Tibial nerve (tissue), 4 donors: ENCODE measurements at regions not wholly inside any gene's neighbourhood (a gene's known extent, or its start where the extent isn't known, plus 50 kb on each side); places are given as distances from the start of the nearest gene placed in this dataset.

Source experiments
- DNase-seq, 2 donors: peaks; one replicate each; pipeline ENCODE4 v3.0.0-alpha.2; 2019; ENCODE audit warnings: low spot score in 2 of 2
- H3K27ac ChIP-seq, 4 donors: fragments of 200-600 bp; sonication (generic) in 3 of 4; one replicate each; pipeline ENCODE4 v1.5.1; 2017 to 2019; ENCODE audit warnings: mild to moderate bottlenecking in 1 of 4
- H3K27me3 ChIP-seq, 2 donors: fragments of 200-600 bp; sonication (generic) in 1 of 2; one replicate each; pipeline versions ENCODE4 v1.5.1 to v1.6.0; 2017 to 2019
- H3K36me3 ChIP-seq, 3 donors: fragments of 200-600 bp; sonication (generic); one replicate each; pipeline ENCODE4 v1.5.1; 2018 to 2019
- H3K4me1 ChIP-seq, 4 donors: fragments of 200-600 bp; sonication (generic) in 3 of 4; one replicate each; pipeline ENCODE4 v1.5.1; 2017 to 2019
- H3K4me3 ChIP-seq, 4 donors: fragments of 200-600 bp; sonication (generic) in 3 of 4; one replicate each; pipeline ENCODE4 v1.5.1; 2017 to 2019; ENCODE audit warnings: mild to moderate bottlenecking in 1 of 4, moderate library complexity in 1 of 4
- H3K9me3 ChIP-seq, 4 donors: fragments of 200-600 bp; sonication (generic) in 3 of 4; one replicate each; pipeline ENCODE4 v1.5.1; 2017 to 2019
- EP300 ChIP-seq, 2 donors: sonication (generic); formaldehyde crosslinking; IDR thresholded peaks; one replicate each; pipeline ENCODE4 v1.6.1; 2017; ENCODE audit warnings: antibody characterized with exemption in 2 of 2, mild to moderate bottlenecking in 1 of 2
- POLR2A ChIP-seq, 2 donors: fragments of 450-650 bp; IDR thresholded peaks; one replicate each; pipeline ENCODE4 v1.6.1; 2017; ENCODE audit warnings: antibody characterized with exemption in 2 of 2, mild to moderate bottlenecking in 2 of 2, moderate library complexity in 2 of 2
- WGBS, 2 donors: methylation state at CpG; one replicate each; pipeline ENCODE4 v1.1.5; 2018; 5-methylcytosine and 5-hydroxymethylcytosine counted together
- TF ChIP-seq, protein P1 (sequence below), 5 experiments: fragments of 200-600 bp in 3 of 5; fragments of 450-650 bp in 2 of 5; sonication (generic) in 3 of 5; IDR thresholded peaks; one replicate each; pipeline ENCODE4 v1.5.1; 2016 to 2019; ENCODE audit warnings: antibody characterized with exemption in 5 of 5, mild to moderate bottlenecking in 3 of 5, moderate library complexity in 2 of 5

DNA sequence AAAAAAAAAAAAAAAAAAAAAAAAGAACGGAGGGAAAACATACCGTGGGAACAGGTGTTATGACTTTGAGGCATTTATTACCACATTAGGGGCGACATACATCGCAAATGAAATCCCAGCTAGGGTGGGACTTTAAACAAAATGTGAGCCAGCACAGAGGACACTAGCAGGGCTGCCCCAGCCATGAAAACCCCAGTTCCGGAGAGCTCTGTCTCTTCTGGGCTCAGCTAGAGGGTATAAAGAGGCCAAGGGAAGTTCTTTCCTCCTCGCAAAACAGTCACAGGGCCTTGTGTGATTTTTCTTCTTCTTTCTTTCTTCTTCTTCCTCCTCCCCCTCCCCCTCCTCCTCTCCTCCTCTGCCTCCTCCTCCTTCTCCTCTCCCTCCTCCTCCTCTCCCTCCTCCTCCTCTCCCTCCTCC is 59.9 kb upstream of the ECHDC3 start:
- TF ChIP-seq EP300 (IDR thresholded peaks at IDR 0.05) (no peak), POLR2A (IDR thresholded peaks at IDR 0.05) (no peak)
- TF ChIP-seq, protein P1, sequence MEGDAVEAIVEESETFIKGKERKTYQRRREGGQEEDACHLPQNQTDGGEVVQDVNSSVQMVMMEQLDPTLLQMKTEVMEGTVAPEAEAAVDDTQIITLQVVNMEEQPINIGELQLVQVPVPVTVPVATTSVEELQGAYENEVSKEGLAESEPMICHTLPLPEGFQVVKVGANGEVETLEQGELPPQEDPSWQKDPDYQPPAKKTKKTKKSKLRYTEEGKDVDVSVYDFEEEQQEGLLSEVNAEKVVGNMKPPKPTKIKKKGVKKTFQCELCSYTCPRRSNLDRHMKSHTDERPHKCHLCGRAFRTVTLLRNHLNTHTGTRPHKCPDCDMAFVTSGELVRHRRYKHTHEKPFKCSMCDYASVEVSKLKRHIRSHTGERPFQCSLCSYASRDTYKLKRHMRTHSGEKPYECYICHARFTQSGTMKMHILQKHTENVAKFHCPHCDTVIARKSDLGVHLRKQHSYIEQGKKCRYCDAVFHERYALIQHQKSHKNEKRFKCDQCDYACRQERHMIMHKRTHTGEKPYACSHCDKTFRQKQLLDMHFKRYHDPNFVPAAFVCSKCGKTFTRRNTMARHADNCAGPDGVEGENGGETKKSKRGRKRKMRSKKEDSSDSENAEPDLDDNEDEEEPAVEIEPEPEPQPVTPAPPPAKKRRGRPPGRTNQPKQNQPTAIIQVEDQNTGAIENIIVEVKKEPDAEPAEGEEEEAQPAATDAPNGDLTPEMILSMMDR (IDR thresholded peaks at IDR 0.05): no peak
- Histone ChIP-seq H3K9me3 (no peaks in the 10 kb centered on the region), H3K4me3 (no peak overlapping the region), H3K36me3 (no peaks in the 10 kb centered on the region), H3K27me3 (no peaks in the 10 kb centered on the region), H3K27ac (no peak overlapping the region), H3K4me1 (peaks cover 0 to 27% (median 11%) of the 10 kb centered on the region in 4 donors)
- no peak for DNase-seq
- WGBS, 2 donors: 78 to 79% methylated on average over 6 of the region's 6 CpGs

DNA sequence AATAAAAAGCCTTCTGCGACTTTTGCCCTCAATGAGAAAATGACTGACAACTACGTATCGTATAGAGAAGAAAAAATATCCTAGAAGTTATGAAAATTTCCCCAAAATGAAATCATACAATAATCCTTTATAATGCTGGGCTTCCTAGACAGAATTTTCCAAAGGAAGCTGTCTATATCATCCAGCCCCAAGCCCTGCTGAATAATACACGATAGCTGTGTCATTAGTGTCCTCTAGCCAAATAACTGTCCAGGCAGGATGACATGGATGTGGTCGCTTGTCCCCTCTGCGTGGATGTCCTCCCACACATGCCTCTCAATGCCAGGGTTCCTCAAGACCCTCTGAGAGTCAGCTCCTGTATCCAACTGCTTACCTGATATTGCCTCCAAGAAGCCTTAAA is 61.7 kb upstream of the ECHDC3 start:
- DNase-seq: no peak
- 65 to 70% methylated on average over 6 of the region's 6 CpGs for WGBS, 2 donors
- no peak overlapping the region for H3K4me3 ChIP-seq
- no peaks in the 10 kb centered on the region for H3K27me3 ChIP-seq
- TF ChIP-seq, protein P1 (IDR thresholded peaks at IDR 0.05): no peak
- TF ChIP-seq POLR2A (IDR thresholded peaks at IDR 0.05): no peak
- TF ChIP-seq EP300 (IDR thresholded peaks at IDR 0.05): no peak
- no peaks in the 10 kb centered on the region for H3K9me3 ChIP-seq
- H3K27ac ChIP-seq: no peak overlapping the region
- peaks cover 0 to 19% (median 7%) of the 10 kb centered on the region in 4 donors for H3K4me1 ChIP-seq
- no peaks in the 10 kb centered on the region for H3K36me3 ChIP-seq

DNA sequence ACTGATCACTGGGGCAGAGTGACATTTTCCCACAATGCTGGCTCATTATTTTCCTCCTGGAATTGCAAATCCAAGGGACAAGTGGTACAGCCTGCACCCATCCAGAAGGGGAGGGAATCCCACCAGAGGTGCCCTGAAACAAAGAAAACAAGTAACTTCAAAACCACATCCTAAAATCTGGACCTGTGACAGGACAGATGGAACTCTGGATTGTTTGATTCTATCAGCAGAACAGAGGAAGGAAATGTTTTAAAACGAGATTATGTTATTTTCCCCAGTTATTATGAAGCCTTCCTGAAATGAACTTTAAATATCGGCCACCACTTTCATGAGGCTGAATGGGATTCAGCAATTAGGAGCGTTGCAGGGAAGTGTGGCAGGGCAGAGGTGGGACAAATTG is 62.2 kb upstream of the ECHDC3 start:
- no peak for DNase-seq
- WGBS, 2 donors: 40 to 44% methylated on average over 3 of the region's 3 CpGs
- Histone ChIP-seq H3K27ac (no peak overlapping the region), H3K4me1 (peaks cover 0 to 14% (median 4%) of the 10 kb centered on the region in 4 donors), H3K36me3 (no peaks in the 10 kb centered on the region), H3K27me3 (no peaks in the 10 kb centered on the region), H3K9me3 (no peaks in the 10 kb centered on the region), H3K4me3 (no peak overlapping the region)
- TF ChIP-seq, protein P1 (IDR thresholded peaks at IDR 0.05): no peak
- TF ChIP-seq POLR2A (IDR thresholded peaks at IDR 0.05) (no peak), EP300 (IDR thresholded peaks at IDR 0.05) (no peak)

DNA sequence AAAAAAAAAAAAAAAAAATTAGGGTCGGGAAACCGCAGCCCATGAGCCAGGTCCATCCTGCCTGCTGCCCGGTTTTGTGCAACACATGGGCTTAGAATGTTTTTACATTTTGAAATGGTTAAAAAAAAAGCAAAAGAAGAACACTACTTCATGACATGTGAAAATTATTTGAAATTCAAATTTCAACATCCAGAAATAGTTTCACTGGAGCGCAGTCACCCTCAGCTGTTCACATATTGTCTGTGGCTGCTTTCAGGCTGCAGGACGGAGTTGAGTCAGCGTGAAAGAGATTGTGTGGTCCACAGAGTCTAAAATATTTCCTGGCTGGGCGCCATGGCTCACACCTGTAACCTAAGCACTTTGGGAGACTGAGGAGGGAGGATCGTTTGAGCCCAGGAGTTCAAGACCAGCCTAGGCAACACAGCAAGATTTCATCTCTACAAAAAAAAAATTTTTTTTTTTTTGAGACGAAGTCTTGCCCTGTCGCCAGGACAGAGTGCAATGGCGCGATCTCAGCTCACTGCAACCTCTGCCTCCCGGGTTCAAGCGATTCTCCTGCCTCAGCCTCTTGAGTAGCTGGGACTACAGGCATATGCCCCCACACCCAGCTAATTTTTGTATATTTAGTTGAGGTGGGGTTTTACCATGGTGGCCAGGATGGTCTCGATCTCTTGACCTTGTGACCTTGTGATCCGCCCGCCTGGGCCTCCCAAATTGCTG is 63.9 kb upstream of the ECHDC3 start:
- Histone ChIP-seq H3K27me3 (no peaks in the 10 kb centered on the region), H3K4me1 (peaks cover 0 to 16% (median 3%) of the 10 kb centered on the region in 4 donors), H3K27ac (no peak overlapping the region), H3K36me3 (no peaks in the 10 kb centered on the region), H3K4me3 (no peak overlapping the region), H3K9me3 (no peaks in the 10 kb centered on the region)
- no peak for DNase-seq
- 77% methylated on average over 17 of the region's 17 CpGs for WGBS, 2 donors
- TF ChIP-seq, protein P1 (IDR thresholded peaks at IDR 0.05): no peak
- no peak for TF ChIP-seq POLR2A (IDR thresholded peaks at IDR 0.05)
- TF ChIP-seq EP300 (IDR thresholded peaks at IDR 0.05): no peak

DNA sequence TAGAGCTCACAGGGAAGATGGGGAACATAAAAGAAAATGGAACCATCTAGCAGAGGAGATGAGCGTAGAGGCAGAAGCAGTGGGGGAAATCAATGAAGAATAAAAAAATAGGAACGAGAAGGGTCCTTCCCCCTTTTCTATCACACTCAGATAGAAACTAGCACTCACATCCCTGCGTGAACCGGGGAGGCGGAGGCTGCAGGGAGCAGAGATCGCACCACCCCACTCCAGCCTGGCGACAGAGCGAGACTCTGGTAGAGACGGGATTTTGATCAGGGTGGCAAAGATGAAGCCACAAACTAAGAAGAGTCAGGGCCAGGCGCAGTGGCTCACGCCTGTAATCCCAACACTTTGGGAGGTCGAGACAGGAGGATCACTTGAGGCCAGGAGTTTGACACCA is 64.7 kb upstream of the ECHDC3 start:
- no peak for DNase-seq
- Histone ChIP-seq H3K4me1 (peaks cover 0 to 19% (median 3%) of the 10 kb centered on the region in 4 donors), H3K27ac (no peak overlapping the region), H3K27me3 (no peaks in the 10 kb centered on the region), H3K9me3 (no peaks in the 10 kb centered on the region), H3K4me3 (no peak overlapping the region), H3K36me3 (no peaks in the 10 kb centered on the region)
- WGBS, 2 donors: 84 to 87% methylated on average over 12 of the region's 12 CpGs
- no peak for TF ChIP-seq EP300 (IDR thresholded peaks at IDR 0.05)
- TF ChIP-seq POLR2A (IDR thresholded peaks at IDR 0.05): no peak
- TF ChIP-seq, protein P1 (IDR thresholded peaks at IDR 0.05): no peak
